ENCODE measurements at regions not wholly inside any gene's neighbourhood (a gene's known extent, or its start where the extent isn't known, plus 50 kb on each side); places are given as distances from the start of the nearest gene placed in this dataset.

DNA sequence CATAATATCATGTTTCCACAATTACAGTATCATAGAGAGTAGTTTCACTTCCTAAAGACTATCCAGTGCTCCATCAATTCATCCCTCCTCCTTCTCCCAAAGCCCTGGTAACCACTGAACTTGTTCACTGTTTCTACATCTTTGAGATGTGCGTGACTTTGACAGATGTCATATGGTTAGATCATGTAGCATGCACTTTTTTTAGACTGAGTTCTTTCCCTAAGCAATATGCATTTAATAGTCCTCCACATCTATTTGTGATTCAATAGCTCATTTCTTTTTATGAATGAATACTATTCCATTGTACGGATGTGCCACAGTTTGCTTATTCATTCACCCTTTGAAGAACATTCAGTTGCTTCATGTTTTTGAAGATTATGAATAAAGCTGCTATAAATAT lies 560.4 kb upstream of the LRRTM4 start:
- DNase-seq (ENCODE audit: low read depth, low spot score) = no peak
- H3K27me3 Mint-ChIP-seq (ENCODE audit: low read depth) = no peaks in the 10 kb centered on the region
- H3K36me3 Mint-ChIP-seq (ENCODE audit: low read depth) = no peaks in the 10 kb centered on the region
- H3K4me3 Mint-ChIP-seq = no peak overlapping the region
- H3K9me3 Mint-ChIP-seq = peaks cover 6% of the 10 kb centered on the region
- no peaks in the 10 kb centered on the region for H3K4me1 Mint-ChIP-seq
- no peak overlapping the region for H3K27ac Mint-ChIP-seq (ENCODE audit: unreplicated experiment)
- TF ChIP-seq, protein P1, sequence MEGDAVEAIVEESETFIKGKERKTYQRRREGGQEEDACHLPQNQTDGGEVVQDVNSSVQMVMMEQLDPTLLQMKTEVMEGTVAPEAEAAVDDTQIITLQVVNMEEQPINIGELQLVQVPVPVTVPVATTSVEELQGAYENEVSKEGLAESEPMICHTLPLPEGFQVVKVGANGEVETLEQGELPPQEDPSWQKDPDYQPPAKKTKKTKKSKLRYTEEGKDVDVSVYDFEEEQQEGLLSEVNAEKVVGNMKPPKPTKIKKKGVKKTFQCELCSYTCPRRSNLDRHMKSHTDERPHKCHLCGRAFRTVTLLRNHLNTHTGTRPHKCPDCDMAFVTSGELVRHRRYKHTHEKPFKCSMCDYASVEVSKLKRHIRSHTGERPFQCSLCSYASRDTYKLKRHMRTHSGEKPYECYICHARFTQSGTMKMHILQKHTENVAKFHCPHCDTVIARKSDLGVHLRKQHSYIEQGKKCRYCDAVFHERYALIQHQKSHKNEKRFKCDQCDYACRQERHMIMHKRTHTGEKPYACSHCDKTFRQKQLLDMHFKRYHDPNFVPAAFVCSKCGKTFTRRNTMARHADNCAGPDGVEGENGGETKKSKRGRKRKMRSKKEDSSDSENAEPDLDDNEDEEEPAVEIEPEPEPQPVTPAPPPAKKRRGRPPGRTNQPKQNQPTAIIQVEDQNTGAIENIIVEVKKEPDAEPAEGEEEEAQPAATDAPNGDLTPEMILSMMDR (conservative IDR thresholded peaks at IDR 0.05) = no peak

GRCh38 chr2:78093436-78093835 lies 571.3 kb upstream of the LRRTM4 start:
- Mint-ChIP-seq H3K36me3 (ENCODE audit: low read depth) (no peaks in the 10 kb centered on the region), H3K4me1 (no peaks in the 10 kb centered on the region), H3K9me3 (no peaks in the 10 kb centered on the region), H3K4me3 (no peak overlapping the region), H3K27ac (ENCODE audit: unreplicated experiment) (no peak overlapping the region), H3K27me3 (ENCODE audit: low read depth) (no peaks in the 10 kb centered on the region)
- TF ChIP-seq, protein P1 (conservative IDR thresholded peaks at IDR 0.05) = no peak
- DNase-seq (ENCODE audit: low read depth, low spot score) = no peak

DNA sequence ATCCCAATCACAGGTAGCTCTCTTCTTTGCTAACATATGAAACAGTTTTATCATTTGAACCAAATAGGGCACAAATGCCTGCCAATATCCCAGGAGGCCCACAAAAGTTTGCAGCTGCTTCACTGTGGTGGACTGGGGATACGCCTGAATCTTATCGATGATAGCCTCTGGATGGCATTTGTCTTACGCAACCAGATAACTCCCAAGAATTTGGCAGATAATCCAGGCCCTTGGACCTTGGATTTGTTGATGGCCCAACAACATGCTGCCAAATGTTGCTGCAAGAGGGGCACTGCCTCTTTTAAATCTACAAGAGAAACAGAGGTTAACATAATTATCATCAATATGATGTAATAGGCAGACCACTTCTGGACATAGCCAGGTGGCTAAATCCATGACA lies 587.1 kb upstream of the LRRTM4 start:
- Mint-ChIP-seq H3K36me3 (ENCODE audit: low read depth) (peaks cover 5% of the 10 kb centered on the region), H3K27ac (ENCODE audit: unreplicated experiment) (no peak overlapping the region), H3K9me3 (peaks cover 12% of the 10 kb centered on the region), H3K4me3 (no peak overlapping the region), H3K4me1 (no peaks in the 10 kb centered on the region), H3K27me3 (ENCODE audit: low read depth) (no peaks in the 10 kb centered on the region)
- no peak for DNase-seq (ENCODE audit: low read depth, low spot score)
- TF ChIP-seq, protein P1 (conservative IDR thresholded peaks at IDR 0.05) = no peak

DNA sequence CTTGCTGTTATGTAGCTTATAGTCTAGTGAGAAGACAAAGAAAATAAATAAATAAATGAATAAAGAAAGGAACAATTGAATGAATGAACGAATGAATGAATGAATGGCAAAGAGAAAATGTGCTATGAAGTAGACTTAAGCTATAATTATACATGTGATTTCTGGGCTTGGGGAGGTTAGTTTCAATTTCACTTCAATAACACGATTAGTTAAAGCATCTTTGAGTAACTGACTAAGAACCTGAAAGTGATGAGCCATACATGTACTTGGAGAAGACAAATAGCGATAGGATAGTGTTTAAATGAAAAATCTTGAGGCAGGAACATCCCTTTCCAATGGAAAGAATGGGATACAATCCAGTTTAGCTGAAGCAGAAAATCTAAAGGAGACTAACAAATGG lies 593.1 kb upstream of the LRRTM4 start:
- no peak for DNase-seq (ENCODE audit: low read depth, low spot score)
- no peak overlapping the region for H3K4me3 Mint-ChIP-seq
- no peaks in the 10 kb centered on the region for H3K4me1 Mint-ChIP-seq
- no peak overlapping the region for H3K27ac Mint-ChIP-seq (ENCODE audit: unreplicated experiment)
- H3K27me3 Mint-ChIP-seq (ENCODE audit: low read depth) = no peaks in the 10 kb centered on the region
- H3K9me3 Mint-ChIP-seq = peaks cover 3% of the 10 kb centered on the region
- TF ChIP-seq, protein P1 (conservative IDR thresholded peaks at IDR 0.05) = no peak
- no peaks in the 10 kb centered on the region for H3K36me3 Mint-ChIP-seq (ENCODE audit: low read depth)

DNA sequence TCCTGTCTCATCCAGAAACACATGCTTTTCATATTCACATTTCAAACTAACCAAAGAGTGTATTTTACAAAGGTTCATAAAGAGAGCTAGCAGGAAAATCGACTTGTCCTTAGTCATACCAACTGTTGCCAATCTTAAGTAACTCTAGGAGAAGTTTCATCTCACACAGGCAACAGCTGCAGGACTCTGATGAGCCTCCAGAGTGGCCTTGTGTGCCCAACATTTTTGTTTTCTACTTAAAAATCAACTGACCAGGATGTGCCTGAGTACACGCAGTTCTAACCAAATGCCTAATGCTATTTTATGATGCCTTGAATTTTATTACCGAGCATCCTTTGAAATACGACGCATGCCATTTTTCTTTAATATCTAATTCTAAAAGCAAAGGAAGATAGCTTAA lies 595.9 kb upstream of the LRRTM4 start:
- Mint-ChIP-seq H3K27me3 (ENCODE audit: low read depth) (no peaks in the 10 kb centered on the region), H3K27ac (ENCODE audit: unreplicated experiment) (no peak overlapping the region), H3K4me1 (no peaks in the 10 kb centered on the region), H3K9me3 (peaks cover 3% of the 10 kb centered on the region), H3K36me3 (ENCODE audit: low read depth) (no peaks in the 10 kb centered on the region), H3K4me3 (no peak overlapping the region)
- TF ChIP-seq, protein P1 (conservative IDR thresholded peaks at IDR 0.05) = no peak
- no peak for DNase-seq (ENCODE audit: low read depth, low spot score)

DNA sequence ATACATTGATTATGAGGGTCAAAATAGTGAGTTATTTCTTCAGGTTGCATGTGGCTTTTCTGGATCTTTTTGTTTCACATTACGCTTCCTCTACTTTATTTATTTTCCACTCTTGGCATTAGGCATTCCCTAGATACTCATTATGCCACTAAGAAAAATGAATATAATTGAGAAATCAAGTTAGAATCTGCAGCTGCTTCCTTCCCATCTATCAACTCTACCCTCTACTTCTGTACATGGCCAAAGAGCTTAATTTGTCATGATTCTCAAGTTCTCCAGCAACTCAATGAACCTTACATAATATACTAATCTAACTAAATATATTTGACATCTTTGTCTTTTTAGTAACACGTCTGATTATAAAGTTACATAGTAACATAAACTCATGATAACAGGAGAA lies 598.1 kb upstream of the LRRTM4 start:
- TF ChIP-seq, protein P1 (conservative IDR thresholded peaks at IDR 0.05) = no peak
- DNase-seq (ENCODE audit: low read depth, low spot score) = no peak
- Mint-ChIP-seq H3K36me3 (ENCODE audit: low read depth) (no peaks in the 10 kb centered on the region), H3K27me3 (ENCODE audit: low read depth) (no peaks in the 10 kb centered on the region), H3K9me3 (peaks cover 3% of the 10 kb centered on the region), H3K27ac (ENCODE audit: unreplicated experiment) (no peak overlapping the region), H3K4me3 (no peak overlapping the region), H3K4me1 (no peaks in the 10 kb centered on the region)

Data from neural crest cell (in vitro differentiated cells).